OCI-LY1 (cell line): ENCODE measurements at regions not wholly inside any gene's neighbourhood (a gene's known extent, or its start where the extent isn't known, plus 50 kb on each side); places are given as distances from the start of the nearest gene placed in this dataset.
"Not testable (repeated sequence)": the region's sequence is repeated elsewhere in the genome, so short reads cannot be mapped to it uniquely, and the experiment has no call there.

Experiments used
- H2AFZ ChIP-seq: fragments of 200-600 bp; sonication (generic), shearing (Covaris generic); 2 replicates; pipeline ENCODE4 v1.6.0; 2014; ENCODE audit warnings: antibody characterized with exemption, mild to moderate bottlenecking, low read length
- H3F3A ChIP-seq: fragments of 200-600 bp; sonication (generic), shearing (Covaris generic); 2 replicates; pipeline ENCODE4 v1.6.0; 2014; ENCODE audit warnings: mild to moderate bottlenecking, antibody characterized with exemption, low read length, moderate library complexity; ENCODE audit not compliant: insufficient read depth
- H3K27ac ChIP-seq: fragments of 200-600 bp; sonication (generic); 2 replicates; pipeline ENCODE4 v1.5.1; 2014; ENCODE audit warnings: low read length, mixed run types, mild to moderate bottlenecking, low read depth; ENCODE audit not compliant: poor library complexity, severe bottlenecking
- H3K27me3 ChIP-seq: fragments of 200-600 bp; sonication (generic); 2 replicates; pipeline ENCODE4 v1.6.0; 2014; ENCODE audit warnings: antibody characterized with exemption, mild to moderate bottlenecking, low read length, moderate library complexity; ENCODE audit not compliant: insufficient read depth
- H3K36me3 ChIP-seq: fragments of 200-600 bp; sonication (generic); 2 replicates; pipeline ENCODE4 v1.6.1; 2014; ENCODE audit warnings: mild to moderate bottlenecking, antibody characterized with exemption, low read length, moderate library complexity, mixed read lengths; ENCODE audit not compliant: insufficient read depth
- H3K4me1 ChIP-seq: fragments of 200-600 bp; sonication (generic); 2 replicates; pipeline ENCODE4 v1.5.1; 2014; ENCODE audit warnings: mild to moderate bottlenecking, low read length, moderate library complexity; ENCODE audit not compliant: insufficient read depth, severe bottlenecking
- H3K4me2 ChIP-seq: fragments of 200-600 bp; sonication (generic), shearing (Covaris generic); 2 replicates; pipeline ENCODE4 v1.6.1; 2014; ENCODE audit warnings: low read length
- H3K4me3 ChIP-seq: fragments of 200-600 bp; sonication (generic); 2 replicates; pipeline ENCODE4 v1.5.1; 2014; ENCODE audit warnings: low read length, low read depth, mild to moderate bottlenecking, mixed read lengths; ENCODE audit not compliant: poor library complexity, severe bottlenecking
- H3K79me2 ChIP-seq: fragments of 200-600 bp; shearing (Covaris generic); 2 replicates; pipeline ENCODE4 v1.6.1; 2016; ENCODE audit warnings: mixed run types, low read length, mixed read lengths; ENCODE audit not compliant: insufficient read depth
- H3K9ac ChIP-seq: fragments of 200-600 bp; sonication (generic), shearing (Covaris generic); 2 replicates; pipeline ENCODE4 v1.6.1; 2014; ENCODE audit warnings: mild to moderate bottlenecking, low read length, mixed read lengths
- H3K9me2 ChIP-seq: fragments of 200-600 bp; sonication (generic), shearing (Covaris generic); 2 replicates; pipeline ENCODE4 v1.6.1; 2014; ENCODE audit warnings: low read depth, mild to moderate bottlenecking, low read length, mixed read lengths
- H3K9me3 ChIP-seq: fragments of 200-600 bp; shearing (Covaris generic); 2 replicates; pipeline ENCODE4 v1.6.1; 2014; ENCODE audit warnings: low read length, mixed read lengths
- H4K20me1 ChIP-seq: fragments of 200-600 bp; sonication (generic), shearing (Covaris generic); 2 replicates; pipeline ENCODE4 v1.6.0; 2016; ENCODE audit warnings: mild to moderate bottlenecking, low read length; ENCODE audit not compliant: insufficient read depth
- CTCF ChIP-seq: fragments of 200-600 bp; sonication (generic), shearing (Covaris generic); IDR thresholded peaks from 2 replicates; pipeline ENCODE4 v1.5.1; 2017; ENCODE audit warnings: mild to moderate bottlenecking, antibody characterized with exemption, low read length, moderate library complexity, mixed read lengths
- EZH2 ChIP-seq: fragments of 200-600 bp; sonication (generic), shearing (Covaris generic); IDR thresholded peaks from 2 replicates; pipeline ENCODE4 v1.8.0; 2017; ENCODE audit warnings: borderline replicate concordance, mixed run types, mild to moderate bottlenecking, antibody characterized with exemption, low read length, moderate library complexity, mixed read lengths

- H3K27ac ChIP-seq, result no peak overlapping the region
- no peak for TF ChIP-seq EZH2
- TF ChIP-seq CTCF, result no peak
- no peaks in the 10 kb centered on the region for H3K9me3 ChIP-seq
- no peaks in the 10 kb centered on the region for H3K4me1 ChIP-seq
- no peak overlapping the region for H2AFZ ChIP-seq
- no peaks in the 10 kb centered on the region for H3K36me3 ChIP-seq
- no peaks in the 10 kb centered on the region for H4K20me1 ChIP-seq
- H3K9ac ChIP-seq, result no peak overlapping the region
- H3F3A ChIP-seq, result no peaks in the 10 kb centered on the region
- no peaks in the 10 kb centered on the region for H3K79me2 ChIP-seq
- H3K27me3 ChIP-seq, result no peaks in the 10 kb centered on the region
- H3K9me2 ChIP-seq, result no peaks in the 10 kb centered on the region
- H3K4me3 ChIP-seq, result no peak overlapping the region
- no peak overlapping the region for H3K4me2 ChIP-seq
These were observed 1207.8 kb upstream of the FAM98A start for GRCh38 chr2:34806891-34807290.

- Histone ChIP-seq H3K4me3 (no peak overlapping the region), H3K9me2 (no peaks in the 10 kb centered on the region), H3K36me3 (no peaks in the 10 kb centered on the region), H3K9ac (no peak overlapping the region), H3K27ac (no peak overlapping the region), H2AFZ (no peak overlapping the region), H3K4me2 (no peak overlapping the region), H3K4me1 (no peaks in the 10 kb centered on the region), H3K9me3 (no peaks in the 10 kb centered on the region), H3K27me3 (no peaks in the 10 kb centered on the region), H4K20me1 (no peaks in the 10 kb centered on the region), H3K79me2 (no peaks in the 10 kb centered on the region), H3F3A (no peaks in the 10 kb centered on the region)
- TF ChIP-seq EZH2 (no peak), CTCF (no peak)
These were observed 1207.3 kb upstream of the FAM98A start for GRCh38 chr2:34806396-34806795.

DNA sequence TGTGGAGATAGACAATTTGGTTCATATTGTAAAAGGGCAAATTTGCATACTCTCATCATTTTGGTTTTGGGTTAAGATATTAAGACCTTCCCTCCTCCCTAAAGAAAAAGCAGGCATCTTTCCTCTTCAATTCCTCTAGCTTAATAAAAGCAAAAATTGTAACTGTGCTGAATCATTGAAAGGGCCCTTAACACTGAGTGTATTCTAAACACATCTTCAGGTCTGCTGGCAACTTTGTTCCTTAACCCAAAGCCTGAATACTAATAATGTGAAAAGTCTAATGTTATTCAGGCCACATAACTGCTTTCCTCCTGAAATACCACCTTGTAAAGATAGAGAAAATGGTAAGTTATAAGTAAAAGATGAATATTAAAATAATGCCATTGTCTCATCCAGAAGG lies 1200.5 kb upstream of the FAM98A start:
- TF ChIP-seq EZH2, result no peak
- no peak for TF ChIP-seq CTCF
- Histone ChIP-seq H3K36me3 (no peaks in the 10 kb centered on the region), H3K4me1 (no peaks in the 10 kb centered on the region), H3K27me3 (no peaks in the 10 kb centered on the region), H3K9me2 (no peaks in the 10 kb centered on the region), H3K4me2 (no peak overlapping the region), H3K9me3 (no peaks in the 10 kb centered on the region), H3K79me2 (no peaks in the 10 kb centered on the region), H3K9ac (no peak overlapping the region), H3K4me3 (no peak overlapping the region), H2AFZ (no peak overlapping the region), H3F3A (no peaks in the 10 kb centered on the region), H3K27ac (no peak overlapping the region), H4K20me1 (no peaks in the 10 kb centered on the region)

DNA sequence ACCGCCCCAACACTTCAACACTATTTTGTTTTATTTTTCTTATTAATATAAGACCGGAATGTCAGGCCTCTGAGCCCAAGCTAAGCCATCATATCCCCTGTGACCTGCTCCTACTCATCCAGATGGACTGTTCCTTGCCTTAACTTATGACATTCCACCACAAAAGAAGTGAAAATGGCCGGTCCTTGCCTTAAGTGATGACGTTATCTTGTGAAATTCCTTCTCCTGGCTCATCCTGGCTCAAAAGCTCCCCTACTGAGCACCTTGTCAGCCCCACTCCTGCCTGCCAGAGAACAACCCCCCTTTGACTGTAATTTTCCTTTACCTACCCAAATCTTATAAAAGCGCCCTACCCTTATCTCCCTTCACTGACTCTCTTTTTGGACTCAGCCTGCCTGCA lies 1196.5 kb upstream of the FAM98A start:
- not testable (repeated sequence) for H3K9ac ChIP-seq, H3K27me3 ChIP-seq, H3K9me2 ChIP-seq, H3K4me2 ChIP-seq, H4K20me1 ChIP-seq, H3K27ac ChIP-seq, H3K36me3 ChIP-seq, H3F3A ChIP-seq, H3K79me2 ChIP-seq, H3K4me3 ChIP-seq, H2AFZ ChIP-seq, H3K4me1 ChIP-seq, H3K9me3 ChIP-seq
